HCT116 (cell line): ENCODE measurements at regions not wholly inside any gene's neighbourhood (a gene's known extent, or its start where the extent isn't known, plus 50 kb on each side); places are given as distances from the start of the nearest gene placed in this dataset.

ENCODE experiments used
- ATAC-seq: fragments of 200-7000 bp; cut with Tn5 transposase; 2 replicates; pipeline ENCODE4 v1.9.1; 2020; ENCODE audit warnings: mild to moderate bottlenecking, moderate library complexity
- BruUV-seq: library from RNA; stranded (reverse); fragments of 400-500 nt; replicated peaks from 2 replicates; lab custom pipeline; 2021; lab: Mats Ljungman, UMichigan
- CTCF ChIA-PET: fragments of 300-600 bp; sonication (Branson Sonifier 250); formaldehyde crosslinking; loops from one replicate; lab custom pipeline; 2021; ENCODE audit warnings: antibody characterized with exemption; lab: Charles Lee
- POLR2A ChIA-PET: fragments of 300-600, 350-600 bp; sonication (Branson Sonifier 250); formaldehyde crosslinking; loops from one replicate; lab custom pipeline; 2021; ENCODE audit warnings: antibody characterized with exemption; lab: Charles Lee
- RAD21 ChIA-PET, 2 experiments: fragments of 300-600 bp; sonication (Branson Sonifier 250); formaldehyde crosslinking; loops; one replicate each; lab custom pipeline; 2023; ENCODE audit warnings: low total read pairs in 2 of 2; ENCODE audit not compliant: uncharacterized antibody in 2 of 2, unreplicated experiment in 2 of 2, low non-redundant PET in 1 of 2; lab: Charles Lee
- DNase-seq: peaks from one replicate; pipeline ENCODE4 v3.0.0-alpha.2; 2010; ENCODE audit warnings: low read depth, low spot score
- H2AFZ ChIP-seq: fragments of 200-600 bp; shearing (Covaris generic), sonication (generic); 2 replicates; pipeline ENCODE4 v1.6.1; 2017; ENCODE audit warnings: low read depth, mixed run types, mixed read lengths, antibody characterized with exemption, low read length; ENCODE audit not compliant: poor library complexity, severe bottlenecking
- H3K27ac ChIP-seq: 2 replicates; pipeline ENCODE4 v1.5.1; 2012; ENCODE audit warnings: low read depth, low read length
- H3K27me3 ChIP-seq: fragments of 200-600 bp; sonication (generic); 2 replicates; pipeline ENCODE4 v1.6.1; 2016; ENCODE audit warnings: mixed run types, low read length, mixed read lengths; ENCODE audit not compliant: insufficient read depth
- H3K36me3 ChIP-seq, 2 experiments: fragments of 200-500 bp in 1 of 2; fragments of 200-600 bp in 1 of 2; sonication (Bioruptor generic) in 1 of 2; sonication (generic) in 1 of 2; 2 replicates each; pipeline versions ENCODE4 v1.5.1 to v1.6.1; 2014 to 2016; ENCODE audit warnings: low read length in 2 of 2, inconsistent platforms in 1 of 2, mixed read lengths in 1 of 2, mixed run types in 1 of 2; ENCODE audit not compliant: insufficient read depth in 2 of 2, control insufficient read depth in 1 of 2
- H3K4me1 ChIP-seq, 2 experiments: fragments of 200-600 bp in 1 of 2; sonication (generic) in 1 of 2; 2 replicates each; pipeline versions ENCODE4 v1.5.1 to v1.6.1; 2012 to 2017; ENCODE audit warnings: low read length in 2 of 2, inconsistent platforms in 1 of 2, mild to moderate bottlenecking in 1 of 2, mixed read lengths in 1 of 2, mixed run types in 1 of 2, moderate library complexity in 1 of 2; ENCODE audit not compliant: insufficient read depth in 2 of 2, control insufficient read depth in 1 of 2
- H3K4me2 ChIP-seq: fragments of 200-600 bp; sonication (generic); 2 replicates; pipeline ENCODE4 v1.6.1; 2017; ENCODE audit warnings: mixed run types, low read length, mixed read lengths
- H3K4me3 ChIP-seq, 2 experiments: fragments of 200-600 bp in 1 of 2; sonication (generic) in 1 of 2; replicated peaks in 1 of 2; 2 replicates each; pipeline ENCODE4 v1.5.1; 2011 to 2016; ENCODE audit warnings: low read length in 2 of 2, control low read depth in 1 of 2, low read depth in 1 of 2, mild to moderate bottlenecking in 1 of 2, mixed read lengths in 1 of 2, mixed run types in 1 of 2
- H3K79me2 ChIP-seq: fragments of 200-600 bp; sonication (generic); 2 replicates; pipeline ENCODE4 v1.6.1; 2017; ENCODE audit warnings: mild to moderate bottlenecking, mixed run types, low read length, moderate library complexity, mixed read lengths; ENCODE audit not compliant: insufficient read depth
- H3K9ac ChIP-seq: fragments of 200-600 bp; sonication (generic); 2 replicates; pipeline ENCODE4 v1.6.1; 2016; ENCODE audit warnings: low read length, mixed read lengths
- H3K9me2 ChIP-seq: fragments of 200-600 bp; sonication (generic), shearing (Covaris generic); 2 replicates; pipeline ENCODE4 v1.6.1; 2017; ENCODE audit warnings: mixed run types, mild to moderate bottlenecking, moderate library complexity; ENCODE audit not compliant: insufficient read depth
- H3K9me3 ChIP-seq, 2 experiments: fragments of 200-500 bp in 1 of 2; fragments of 200-600 bp in 1 of 2; sonication (Bioruptor generic) in 1 of 2; sonication (generic) in 1 of 2; 2 replicates each; pipeline ENCODE4 v1.6.1; 2014 to 2017; ENCODE audit warnings: low read length in 2 of 2, mixed read lengths in 2 of 2, inconsistent platforms in 1 of 2, low read depth in 1 of 2, mild to moderate bottlenecking in 1 of 2, mixed run types in 1 of 2, moderate library complexity in 1 of 2; ENCODE audit not compliant: control insufficient read depth in 1 of 2, insufficient read depth in 1 of 2
- H4K20me1 ChIP-seq: fragments of 200-600 bp; sonication (generic), shearing (Covaris generic); 2 replicates; pipeline ENCODE4 v1.6.1; 2017; ENCODE audit warnings: mixed run types, mild to moderate bottlenecking, moderate library complexity; ENCODE audit not compliant: insufficient read depth
- ATF3 ChIP-seq: IDR thresholded peaks from 2 replicates; pipeline ENCODE4 v1.6.1; 2012
- CBX3 ChIP-seq: IDR thresholded peaks from 2 replicates; pipeline ENCODE4 v1.6.1; 2012; ENCODE audit warnings: low read depth
- CEBPB ChIP-seq: IDR thresholded peaks from 2 replicates; pipeline ENCODE4 v1.6.1; 2012; ENCODE audit warnings: low read depth
- CTCF ChIP-seq, 3 experiments: fragments of 200-600 bp in 1 of 3; sonication (generic) in 1 of 3; IDR thresholded peaks in 2 of 3; conservative IDR thresholded peaks in 1 of 3; 2 replicates each; pipeline ENCODE4 v1.5.1; 2012 to 2017; ENCODE audit warnings: low read depth in 2 of 3, low read length in 2 of 3, antibody characterized with exemption in 1 of 3, borderline replicate concordance in 1 of 3, control low read depth in 1 of 3, mild to moderate bottlenecking in 1 of 3, mixed read lengths in 1 of 3, mixed run types in 1 of 3, moderate library complexity in 1 of 3; ENCODE audit not compliant: insufficient read depth in 1 of 3
- EGR1 ChIP-seq: IDR thresholded peaks from 2 replicates; pipeline ENCODE4 v1.6.1; 2012; ENCODE audit warnings: low read depth
- ELF1 ChIP-seq: IDR thresholded peaks from 2 replicates; pipeline ENCODE4 v1.6.1; 2012; ENCODE audit warnings: low read depth, borderline replicate concordance
- FOSL1 ChIP-seq: IDR thresholded peaks from 2 replicates; pipeline ENCODE4 v1.6.1; 2012; ENCODE audit warnings: low read depth
- JUND ChIP-seq: IDR thresholded peaks from 2 replicates; pipeline ENCODE4 v1.6.1; 2012
- MAX ChIP-seq: IDR thresholded peaks from 2 replicates; pipeline ENCODE4 v1.6.1; 2012
- POLR2A ChIP-seq: IDR thresholded peaks from 2 replicates; pipeline ENCODE4 v1.7.0; 2011; ENCODE audit warnings: borderline replicate concordance; ENCODE audit not compliant: insufficient read depth, insufficient read length; ENCODE audit errors: extremely low read depth
- RAD21 ChIP-seq: IDR thresholded peaks from 2 replicates; pipeline ENCODE4 v1.6.1; 2012; ENCODE audit warnings: low read depth, mild to moderate bottlenecking
- REST ChIP-seq: IDR thresholded peaks from 2 replicates; pipeline ENCODE4 v1.6.1; 2012; ENCODE audit warnings: low read depth
- SIN3A ChIP-seq: IDR thresholded peaks from 2 replicates; pipeline ENCODE4 v1.6.1; 2012; ENCODE audit warnings: low read depth
- SP1 ChIP-seq: IDR thresholded peaks from 2 replicates; pipeline ENCODE4 v1.6.1; 2012; ENCODE audit warnings: low read depth
- SRF ChIP-seq: IDR thresholded peaks from 2 replicates; pipeline ENCODE4 v1.6.1; 2012; ENCODE audit warnings: low read depth
- TCF7L2 ChIP-seq: IDR thresholded peaks from 2 replicates; pipeline ENCODE4 v1.7.0; 2011; ENCODE audit warnings: borderline replicate concordance, inconsistent platforms; ENCODE audit not compliant: insufficient read depth, insufficient read length; ENCODE audit errors: extremely low read depth
- YY1 ChIP-seq: IDR thresholded peaks from 2 replicates; pipeline ENCODE4 v1.6.1; 2011; ENCODE audit warnings: low read length, low read depth, moderate library complexity, mild to moderate bottlenecking; ENCODE audit not compliant: insufficient replicate concordance; ENCODE audit errors: extremely low read depth
- ZBTB33 ChIP-seq: IDR thresholded peaks from 2 replicates; pipeline ENCODE4 v1.6.1; 2011; ENCODE audit warnings: mild to moderate bottlenecking, low read length, moderate library complexity; ENCODE audit not compliant: insufficient replicate concordance; ENCODE audit errors: extremely low read depth
- ZFX ChIP-seq: fragments of 450-650 bp; IDR thresholded peaks from 2 replicates; pipeline ENCODE4 v1.6.1; 2017
- ZNF274 ChIP-seq: fragments of 200-500 bp; sonication (Bioruptor generic); IDR thresholded peaks from 2 replicates; pipeline ENCODE4 v1.6.1; 2014; ENCODE audit warnings: mild to moderate bottlenecking, low read depth, low read length, inconsistent platforms
- intact Hi-C: fragments of 100-400 bp; cut with micrococcal nuclease; formaldehyde crosslinking; loops from 2 replicates; pipeline ENCODE4 v1.10.0; 2022

- Histone ChIP-seq H3K79me2 (no peaks in the 10 kb centered on the region), H3K4me2 (no peak overlapping the region), H3K36me3 (no peaks in the 10 kb centered on the region), H3K9me2 (no peaks in the 10 kb centered on the region), H4K20me1 (no peaks in the 10 kb centered on the region), H3K27me3 (no peaks in the 10 kb centered on the region), H3K9me3 (no peaks in the 10 kb centered on the region), H3K4me1 (no peaks in the 10 kb centered on the region), H3K9ac (no peak overlapping the region), H3K27ac (no peak overlapping the region), H3K4me3 (no peak overlapping the region), H2AFZ (no peak overlapping the region)
- ChIA-PET RAD21 (no interaction called here), POLR2A (no interaction called here), CTCF (no interaction called here)
- no TSS peak for BruUV-seq
- no peak for TF ChIP-seq ZNF274
- no peak for TF ChIP-seq ELF1
- TF ChIP-seq CBX3: no peak
- TF ChIP-seq POLR2A: no peak
- TF ChIP-seq SP1: no peak
- TF ChIP-seq MAX: no peak
- TF ChIP-seq EGR1: no peak
- no peak for TF ChIP-seq CTCF (IDR thresholded peaks at IDR 0.05 in 2 of 3, conservative IDR thresholded peaks at IDR 0.05 in 1 of 3; ENCODE audit: borderline replicate concordance in 1 of 3, insufficient read depth in 1 of 3, low read depth in 2 of 3, low read length in 2 of 3)
- no peak for TF ChIP-seq JUND
- TF ChIP-seq ZBTB33: no peak
- TF ChIP-seq TCF7L2: no peak
- TF ChIP-seq CEBPB: no peak
- no peak for TF ChIP-seq REST
- no peak for TF ChIP-seq SIN3A
- TF ChIP-seq FOSL1: no peak
- TF ChIP-seq RAD21: no peak
- TF ChIP-seq YY1: no peak
- no peak for TF ChIP-seq ZFX
- TF ChIP-seq SRF: no peak
- TF ChIP-seq ATF3: no peak
- DNase-seq: no peak
- ATAC-seq: no peak
- intact Hi-C loops: no loop called here
Measured at GRCh38 chr12:78540606-78541336, 323.8 kb upstream of the SYT1 start.
